Smooth muscle cell (in vitro differentiated cells): ENCODE measurements at regions not wholly inside any gene's neighbourhood (a gene's known extent, or its start where the extent isn't known, plus 50 kb on each side); places are given as distances from the start of the nearest gene placed in this dataset.

Experiments used
- DNase-seq: peaks from one replicate; lab custom pipeline; 2025; ENCODE audit not compliant: unreplicated experiment; lab: John Stamatoyannopoulos, UW
- H2AFZ ChIP-seq: fragments of 200-600 bp; sonication (generic); 2 replicates; pipeline ENCODE4 v1.6.0; 2016; ENCODE audit warnings: antibody characterized with exemption, low read depth, mild to moderate bottlenecking
- H3F3A ChIP-seq: fragments of 200-600 bp; sonication (generic); 2 replicates; pipeline ENCODE4 v1.6.0; 2017; ENCODE audit warnings: antibody characterized with exemption, low read depth
- H3K27ac ChIP-seq: fragments of 200-600 bp; sonication (generic); 2 replicates; pipeline ENCODE4 v1.5.1; 2016; ENCODE audit warnings: low read depth, mild to moderate bottlenecking
- H3K27me3 ChIP-seq: fragments of 200-600 bp; sonication (generic); 2 replicates; pipeline ENCODE4 v1.6.1; 2016; ENCODE audit warnings: low read depth, mild to moderate bottlenecking
- H3K36me3 ChIP-seq: fragments of 200-600 bp; sonication (generic); 2 replicates; pipeline ENCODE4 v1.5.1; 2016; ENCODE audit warnings: low read depth
- H3K4me1 ChIP-seq: fragments of 200-600 bp; sonication (generic); 2 replicates; pipeline ENCODE4 v1.5.1; 2016; ENCODE audit warnings: low read depth
- H3K4me2 ChIP-seq: fragments of 200-600 bp; sonication (generic); 2 replicates; pipeline ENCODE4 v1.6.0; 2016; ENCODE audit warnings: mild to moderate bottlenecking
- H3K4me3 ChIP-seq: fragments of 200-600 bp; sonication (generic); 2 replicates; pipeline ENCODE4 v1.5.1; 2016; ENCODE audit warnings: mild to moderate bottlenecking
- H3K79me2 ChIP-seq: fragments of 200-600 bp; sonication (generic); 2 replicates; pipeline ENCODE4 v1.6.0; 2016; ENCODE audit warnings: low read depth, mild to moderate bottlenecking
- H3K9ac ChIP-seq: fragments of 200-600 bp; sonication (generic); 2 replicates; pipeline ENCODE4 v1.6.0; 2016; ENCODE audit warnings: low read depth
- H3K9me3 ChIP-seq: fragments of 200-600 bp; sonication (generic); replicated peaks from 2 replicates; pipeline ENCODE4 v1.5.1; 2016; ENCODE audit warnings: low read depth
- H4K20me1 ChIP-seq: fragments of 200-600 bp; sonication (generic); 2 replicates; pipeline ENCODE4 v1.6.0; 2016; ENCODE audit warnings: low read depth
- CTCF ChIP-seq: fragments of 200-600 bp; sonication (generic); IDR thresholded peaks from 2 replicates; pipeline ENCODE4 v1.5.1; 2017; ENCODE audit warnings: borderline replicate concordance, mild to moderate bottlenecking, antibody characterized with exemption; ENCODE audit not compliant: insufficient read depth, poor library complexity, severe bottlenecking
- WGBS: methylation state at CpG from one replicate; pipeline ENCODE4 v1.1.7; 2016; ENCODE audit warnings: low lambda C conversion rate; 5-methylcytosine and 5-hydroxymethylcytosine counted together

- H3K9me3 ChIP-seq, result no peaks in the 10 kb centered on the region
- WGBS, result 84% methylated on average over 1 of the region's 1 CpG
- H3K4me3 ChIP-seq, result no peak overlapping the region
- no peaks in the 10 kb centered on the region for H3F3A ChIP-seq
- H2AFZ ChIP-seq, result no peak overlapping the region
- no peak overlapping the region for H3K9ac ChIP-seq
- H3K36me3 ChIP-seq, result no peaks in the 10 kb centered on the region
- H4K20me1 ChIP-seq, result no peaks in the 10 kb centered on the region
- H3K27ac ChIP-seq, result no peak overlapping the region
- H3K79me2 ChIP-seq, result no peaks in the 10 kb centered on the region
- no peak for DNase-seq
- no peak overlapping the region for H3K4me2 ChIP-seq
- peaks cover 5% of the 10 kb centered on the region for H3K4me1 ChIP-seq
- TF ChIP-seq CTCF, result no peak
- no peaks in the 10 kb centered on the region for H3K27me3 ChIP-seq
These were observed 1096.8 kb downstream of the ADGRL2 start for GRCh38 chr1:82897549-82897948.

- H3K4me2 ChIP-seq, result no peak overlapping the region
- no peak overlapping the region for H3K4me3 ChIP-seq
- no peak for DNase-seq
- H3K27me3 ChIP-seq, result no peaks in the 10 kb centered on the region
- no peak for TF ChIP-seq CTCF
- H3K36me3 ChIP-seq, result no peaks in the 10 kb centered on the region
- no peak overlapping the region for H3K9ac ChIP-seq
- no peak overlapping the region for H2AFZ ChIP-seq
- no peaks in the 10 kb centered on the region for H4K20me1 ChIP-seq
- H3K9me3 ChIP-seq, result no peaks in the 10 kb centered on the region
- H3K4me1 ChIP-seq, result peaks cover 3% of the 10 kb centered on the region
- no peaks in the 10 kb centered on the region for H3F3A ChIP-seq
- no peak overlapping the region for H3K27ac ChIP-seq
- no peaks in the 10 kb centered on the region for H3K79me2 ChIP-seq
These were observed 1095.3 kb downstream of the ADGRL2 start for GRCh38 chr1:82896036-82896435.

- Histone ChIP-seq H3K4me1 (no peaks in the 10 kb centered on the region), H3K36me3 (no peaks in the 10 kb centered on the region), H3K27ac (no peak overlapping the region), H3K27me3 (no peaks in the 10 kb centered on the region), H4K20me1 (no peaks in the 10 kb centered on the region), H3K79me2 (no peaks in the 10 kb centered on the region), H2AFZ (no peak overlapping the region), H3K9ac (no peak overlapping the region), H3K4me2 (no peak overlapping the region), H3F3A (no peaks in the 10 kb centered on the region), H3K9me3 (no peaks in the 10 kb centered on the region), H3K4me3 (no peak overlapping the region)
- TF ChIP-seq CTCF, result no peak
- 91% methylated on average over 3 of the region's 3 CpGs for WGBS
- no peak for DNase-seq
These were observed 1093.9 kb downstream of the ADGRL2 start for GRCh38 chr1:82894635-82895034.

GRCh38 chr1:82893712-82894470, 1093.2 kb downstream of the ADGRL2 start:
- Histone ChIP-seq H3K4me1 (no peaks in the 10 kb centered on the region), H3K79me2 (no peaks in the 10 kb centered on the region), H3K4me3 (no peak overlapping the region), H3K27me3 (no peaks in the 10 kb centered on the region), H3K4me2 (no peak overlapping the region), H2AFZ (no peak overlapping the region), H3K9me3 (no peaks in the 10 kb centered on the region), H4K20me1 (no peaks in the 10 kb centered on the region), H3K27ac (no peak overlapping the region), H3F3A (no peaks in the 10 kb centered on the region), H3K9ac (no peak overlapping the region), H3K36me3 (no peaks in the 10 kb centered on the region)
- no peak for TF ChIP-seq CTCF
- DNase-seq, result no peak
- WGBS, result 69% methylated on average over 5 of the region's 5 CpGs
